HT1080 (cell line): ENCODE measurements at regions not wholly inside any gene's neighbourhood (a gene's known extent, or its start where the extent isn't known, plus 50 kb on each side); places are given as distances from the start of the nearest gene placed in this dataset.

ENCODE experiments used
- DNase-seq: peaks from one replicate; pipeline ENCODE4 v3.0.0-alpha.2; 2015; ENCODE audit warnings: low read depth

DNA sequence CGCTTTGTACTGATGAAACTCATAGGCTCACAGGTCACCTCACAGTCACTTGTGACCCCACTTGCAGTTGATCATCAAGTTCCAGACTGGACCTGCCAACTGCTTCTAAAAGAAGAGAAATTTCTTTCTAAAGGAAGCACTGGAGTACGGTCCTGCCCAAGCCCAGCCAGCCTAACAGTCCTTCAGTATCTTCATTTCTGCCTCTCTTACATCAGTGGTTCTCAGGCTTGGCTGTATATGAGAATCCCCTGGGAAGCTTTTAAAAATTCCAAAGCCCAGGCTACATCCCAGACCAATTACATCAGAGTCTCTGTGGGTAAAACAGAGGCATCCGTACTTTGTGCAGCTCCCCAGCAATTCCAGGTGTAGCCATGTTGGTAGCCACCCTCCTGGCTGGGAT is 282.1 kb downstream of the NFIB start:
- no peak for DNase-seq

DNA sequence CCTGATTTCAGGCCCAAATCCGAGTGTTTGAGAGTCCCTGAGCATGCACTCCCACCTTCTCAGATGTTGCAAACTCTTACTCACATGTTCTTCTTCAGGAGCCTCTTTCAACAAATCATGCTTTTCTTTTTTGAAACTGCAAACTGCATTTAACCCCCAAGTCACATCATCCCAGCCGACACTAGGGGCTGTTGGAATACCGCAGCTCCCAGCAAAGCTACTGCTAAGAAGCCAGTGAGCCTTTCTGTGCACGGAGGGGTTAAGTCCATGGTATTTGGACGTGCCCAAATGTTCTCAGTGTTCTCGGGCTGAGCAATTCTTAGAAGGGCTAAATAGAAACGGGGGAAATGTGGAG is 282.9 kb downstream of the NFIB start:
- no peak for DNase-seq

- DNase-seq, result no peak
Observed at GRCh38 chr9:14030375-14031059, 283.4 kb downstream of the NFIB start.

DNA sequence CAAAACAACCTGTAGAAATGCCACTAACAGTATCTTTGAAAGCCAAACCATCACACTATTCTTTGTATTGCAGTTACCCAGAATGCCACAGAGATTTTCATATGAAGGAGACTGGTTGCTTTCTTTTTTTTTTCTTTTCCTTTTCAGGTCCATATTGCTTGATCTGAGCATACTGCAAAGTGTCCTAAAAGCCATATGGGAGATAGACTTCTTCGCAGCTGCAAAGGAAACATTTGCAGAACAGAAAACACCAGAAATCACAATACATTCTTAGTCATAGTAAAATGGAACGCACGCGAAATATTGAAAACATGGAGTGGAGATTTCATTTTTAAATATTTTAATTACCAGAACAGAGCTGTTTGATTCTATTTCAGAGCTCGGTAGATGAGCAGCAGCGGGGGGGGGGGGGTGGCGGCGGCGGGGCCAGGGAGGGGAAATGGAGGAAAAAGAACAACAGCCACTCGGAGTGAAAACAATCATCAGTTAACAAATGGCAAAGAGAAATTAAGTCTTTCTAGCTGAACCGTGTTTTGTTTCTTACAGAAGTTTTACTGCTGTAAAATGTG is 284.1 kb downstream of the NFIB start:
- DNase-seq, result no peak

- DNase-seq, result peak; percentile 3
Observed at GRCh38 chr9:14027116-14027800, 286.7 kb downstream of the NFIB start.

DNA sequence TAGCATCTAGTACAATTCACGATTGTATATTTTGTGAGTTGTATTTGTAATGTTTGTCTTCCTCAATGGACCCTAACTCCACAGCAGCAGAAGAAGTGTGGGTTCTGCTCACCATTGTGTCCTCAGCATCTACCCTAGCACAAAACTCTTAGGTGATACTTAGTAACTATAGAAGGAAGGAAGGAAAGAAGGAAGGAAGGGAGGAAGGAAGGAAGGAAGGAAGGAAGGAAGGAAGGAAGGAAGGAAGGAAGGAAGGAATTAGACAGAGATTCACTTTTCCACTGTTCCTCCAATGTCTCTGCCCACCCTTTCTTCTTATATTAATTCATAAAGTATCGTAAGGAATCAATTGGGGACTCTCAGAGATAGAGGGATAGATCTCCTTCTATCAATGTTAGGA is 288.2 kb downstream of the NFIB start:
- DNase-seq, result no peak

DNA sequence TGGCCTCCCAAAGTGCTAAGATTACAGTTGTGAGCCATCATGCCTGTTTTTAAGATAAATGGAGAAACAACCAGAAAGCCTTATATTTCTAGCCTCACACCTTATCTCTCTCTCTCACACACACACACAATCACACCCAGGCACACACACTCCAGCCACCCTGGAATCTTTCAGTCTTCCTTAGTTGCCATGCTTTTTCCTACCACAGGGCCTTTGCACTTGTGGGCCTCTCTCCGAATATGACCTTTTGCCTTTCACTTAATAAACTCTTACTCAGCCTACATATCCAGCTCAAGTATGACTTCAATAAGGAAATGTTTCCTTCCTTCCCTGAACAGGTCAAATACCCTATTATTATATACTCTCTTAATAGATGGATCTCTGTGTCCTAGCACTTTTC is 290.7 kb downstream of the NFIB start:
- DNase-seq, result no peak

DNA sequence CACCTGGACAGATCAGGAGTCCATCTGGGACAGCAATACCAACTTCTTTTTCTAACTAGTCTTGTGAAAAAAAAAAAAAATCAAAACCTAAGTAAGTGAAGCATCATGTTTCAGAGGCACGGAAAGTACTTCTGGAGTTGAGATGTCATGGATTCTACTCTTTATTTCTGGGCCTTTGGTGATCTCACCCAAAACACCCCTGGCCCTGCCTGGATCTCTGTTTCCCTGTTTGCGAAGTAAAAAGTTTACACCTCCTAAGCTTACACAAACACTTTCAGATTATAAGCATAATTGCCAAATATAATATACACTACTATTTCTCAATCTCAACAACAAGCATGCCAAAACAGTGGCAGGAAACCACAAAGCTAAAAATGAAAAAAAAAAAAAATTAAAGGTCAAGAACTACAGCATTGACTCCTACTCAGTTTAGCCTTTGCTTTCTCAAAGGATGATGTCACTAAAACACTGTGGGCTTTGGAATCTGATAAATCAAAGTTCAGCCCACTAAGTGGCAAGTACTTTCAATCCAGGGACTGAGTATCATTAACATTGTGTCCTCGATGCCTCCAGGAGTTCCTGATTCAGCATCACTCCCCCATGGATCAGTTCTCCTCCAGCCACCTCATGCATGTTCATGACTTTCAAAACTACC is 291.9 kb downstream of the NFIB start:
- peak; percentile 36 for DNase-seq

DNA sequence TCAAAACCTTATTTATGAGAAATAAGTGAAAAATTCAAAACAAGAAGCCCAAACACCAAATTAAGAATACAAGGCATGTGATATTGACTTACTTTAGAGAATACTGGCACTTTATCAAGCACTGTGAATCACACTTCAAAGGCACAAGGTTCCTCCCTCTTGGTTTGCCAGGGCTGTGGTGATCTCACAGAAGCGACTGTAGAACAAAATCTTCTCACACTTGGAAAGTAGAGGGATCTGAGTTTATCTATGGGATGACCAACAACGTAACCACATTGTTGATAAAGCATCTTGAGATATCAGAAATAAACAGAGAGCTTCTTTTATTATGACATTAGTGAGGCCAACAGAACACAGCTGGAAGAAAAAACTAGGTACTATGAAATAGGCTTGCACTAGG is 295.9 kb downstream of the NFIB start:
- peak; percentile 63 for DNase-seq

DNA sequence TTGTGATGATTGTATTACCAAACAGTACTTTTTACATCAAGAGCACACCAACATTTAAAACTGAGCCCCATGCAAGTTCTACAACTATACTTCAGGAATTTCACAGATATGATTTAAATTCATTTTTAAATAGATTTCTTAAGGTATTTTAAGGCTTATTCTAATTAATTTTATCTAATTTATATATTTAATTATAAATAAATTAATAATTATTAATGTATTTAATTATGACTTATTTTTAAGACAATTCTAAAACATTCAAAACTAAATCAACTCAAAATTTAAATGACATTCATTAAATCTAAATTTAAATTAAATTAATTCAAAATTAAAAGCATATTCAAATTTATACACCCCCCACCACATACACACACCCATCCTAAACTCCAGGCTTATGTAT is 299.2 kb downstream of the NFIB start:
- DNase-seq, result no peak

DNA sequence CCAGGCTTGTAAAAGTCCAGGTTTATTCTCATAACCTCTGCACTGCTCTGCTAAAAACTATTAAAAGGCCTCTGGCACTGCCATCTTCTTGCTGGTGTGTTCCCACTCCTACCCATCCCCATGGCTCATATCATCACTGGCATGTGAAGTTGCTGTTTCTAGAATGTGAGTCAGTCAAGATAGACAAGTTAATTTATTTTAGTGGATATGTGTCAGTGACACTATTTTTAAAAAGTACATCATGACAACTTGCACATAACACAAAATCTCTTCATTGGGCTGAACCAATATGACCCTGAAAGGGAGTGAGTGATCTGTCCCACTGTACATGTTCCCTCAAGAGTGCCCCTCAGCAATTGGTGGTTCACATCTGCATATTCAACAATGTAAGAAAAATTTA is 299.7 kb downstream of the NFIB start:
- no peak for DNase-seq

DNA sequence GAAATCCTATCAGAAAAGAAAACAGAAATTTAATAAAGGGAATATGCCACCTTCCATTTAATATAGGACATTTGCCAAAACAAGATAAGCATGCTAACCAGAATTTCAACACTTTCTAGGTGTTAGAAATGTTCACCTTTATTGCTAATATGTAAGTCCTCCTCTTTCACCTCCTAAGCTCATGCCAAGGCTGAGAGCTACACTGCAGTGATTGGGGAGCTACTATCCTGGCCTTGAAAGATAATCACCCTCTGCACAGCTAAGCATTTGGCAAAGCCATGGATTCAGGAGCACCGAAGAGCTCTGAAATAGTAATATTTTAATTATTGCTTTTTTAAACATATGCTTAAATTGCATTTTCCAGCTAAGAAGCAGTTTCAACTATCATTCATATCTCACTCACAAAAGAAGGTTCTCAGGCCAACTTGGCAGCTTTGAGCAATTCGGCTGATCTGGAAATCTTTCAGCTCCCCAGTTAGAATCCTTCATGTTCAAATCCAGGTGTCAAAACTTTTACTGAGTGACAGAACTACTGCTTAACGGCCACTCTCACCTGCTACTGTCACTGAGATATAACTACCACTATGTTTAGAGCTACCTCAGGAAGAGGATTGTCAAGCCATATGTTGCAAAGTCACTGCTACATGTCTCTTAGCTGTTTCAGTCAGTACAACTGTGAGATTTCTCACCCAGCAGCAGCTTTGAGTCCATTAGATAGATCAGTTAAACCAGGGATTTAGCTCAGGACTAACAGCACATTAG is 302.0 kb downstream of the NFIB start:
- no peak for DNase-seq

GRCh38 chr9:14007190-14007769 is 306.7 kb downstream of the NFIB start:
- DNase-seq, result no peak

DNA sequence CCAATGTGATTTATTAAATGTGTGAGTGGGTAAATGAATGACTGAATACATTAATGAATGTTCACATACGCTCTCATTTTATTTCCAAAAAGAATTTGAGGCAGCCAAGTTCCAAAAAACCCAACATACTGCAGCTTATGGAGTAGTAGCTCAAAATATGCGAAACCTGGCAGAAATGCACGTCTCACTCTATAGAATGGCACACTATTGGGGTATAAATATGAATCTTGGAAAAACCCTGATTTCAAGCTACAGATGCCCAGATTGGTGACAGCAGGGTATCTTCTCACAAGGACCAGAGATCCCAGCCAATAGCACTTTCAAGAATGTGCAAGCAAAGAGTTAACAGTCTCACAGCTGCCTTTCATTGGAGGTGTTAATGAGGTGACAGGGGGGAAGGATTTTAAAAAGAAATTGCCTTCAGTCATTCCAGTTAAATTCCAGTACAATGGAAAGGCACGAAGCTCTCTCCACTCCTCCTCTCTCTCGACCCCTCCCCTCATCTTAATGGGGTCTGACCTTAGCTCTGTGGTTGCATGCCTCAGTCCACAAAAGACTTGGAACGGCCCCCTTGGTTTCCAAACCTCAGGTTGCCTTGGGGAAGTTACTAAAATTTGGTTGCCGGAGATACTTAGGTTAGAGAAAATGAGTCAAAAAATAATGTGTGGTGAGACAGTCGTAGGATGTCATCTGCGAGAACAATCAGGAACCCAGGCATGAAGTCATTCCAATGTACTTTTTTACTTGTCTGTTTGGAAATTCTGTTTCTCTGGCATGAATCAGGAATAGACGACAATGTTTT is 307.4 kb downstream of the NFIB start:
- no peak for DNase-seq

DNA sequence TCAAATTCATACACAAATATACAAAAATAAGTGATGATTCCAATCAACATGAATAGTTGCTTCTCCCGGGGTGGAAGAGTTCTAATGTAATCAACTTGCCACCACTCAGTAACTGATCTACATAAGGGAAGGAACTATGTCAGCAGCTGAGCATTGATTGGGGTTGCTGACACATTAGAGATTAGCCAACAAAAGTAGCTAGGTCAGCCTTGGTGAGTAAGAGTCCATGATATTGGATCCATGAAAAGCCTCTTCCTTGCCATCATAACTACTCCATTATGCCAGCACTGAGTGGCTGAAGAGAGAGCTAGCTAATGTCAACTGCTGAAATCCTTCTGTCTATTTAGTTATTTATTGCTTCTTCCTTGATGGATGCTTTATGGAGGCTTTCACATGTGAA is 309.8 kb downstream of the NFIB start:
- DNase-seq, result no peak

GRCh38 chr9:13994240-13994639 is 319.7 kb downstream of the NFIB start:
- no peak for DNase-seq

GRCh38 chr9:13993632-13994185 is 320.2 kb downstream of the NFIB start:
- no peak for DNase-seq

DNA sequence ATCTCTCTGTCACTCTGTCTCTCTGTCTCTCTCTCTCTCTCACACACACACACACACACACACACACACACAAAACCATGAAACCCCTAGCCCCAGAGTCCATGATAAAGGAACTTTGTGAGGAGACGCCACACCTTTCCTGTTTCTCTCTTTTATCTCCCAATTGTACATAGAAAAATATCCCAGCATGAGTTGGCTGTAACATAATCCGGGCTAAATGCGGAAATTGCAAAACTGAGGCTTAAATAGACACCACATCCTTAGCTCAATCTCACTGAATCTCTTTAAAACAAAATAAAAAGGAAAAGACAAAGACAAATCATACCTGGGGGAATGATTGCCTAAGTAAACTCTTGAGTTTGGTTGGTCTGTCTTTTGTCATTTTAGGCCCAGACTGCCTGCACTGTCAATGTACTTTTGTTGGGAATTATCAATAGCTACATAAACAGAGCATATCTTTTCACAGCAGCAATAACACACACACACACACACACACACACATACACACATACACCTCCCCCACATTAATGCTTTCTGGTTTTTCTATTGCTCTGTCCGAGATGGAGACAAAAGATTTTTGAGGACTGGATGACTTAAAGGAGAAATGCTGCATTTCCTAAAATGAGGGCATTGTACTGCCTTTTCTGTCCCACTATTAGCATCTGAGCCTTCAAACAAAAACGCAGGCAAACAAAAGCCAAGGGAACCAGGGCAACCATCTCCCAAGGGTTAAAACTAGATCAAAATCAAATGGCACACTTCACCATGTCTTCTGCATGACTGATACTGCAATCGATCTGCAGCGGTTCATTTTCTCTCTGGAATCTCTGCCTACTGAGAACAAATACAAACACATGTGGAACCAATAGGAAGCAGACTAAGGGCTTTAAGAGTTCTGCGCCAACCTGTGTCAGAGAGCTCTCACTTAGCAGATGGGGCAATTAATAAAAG is 321.5 kb downstream of the NFIB start:
- DNase-seq, result peak; percentile 78

DNA sequence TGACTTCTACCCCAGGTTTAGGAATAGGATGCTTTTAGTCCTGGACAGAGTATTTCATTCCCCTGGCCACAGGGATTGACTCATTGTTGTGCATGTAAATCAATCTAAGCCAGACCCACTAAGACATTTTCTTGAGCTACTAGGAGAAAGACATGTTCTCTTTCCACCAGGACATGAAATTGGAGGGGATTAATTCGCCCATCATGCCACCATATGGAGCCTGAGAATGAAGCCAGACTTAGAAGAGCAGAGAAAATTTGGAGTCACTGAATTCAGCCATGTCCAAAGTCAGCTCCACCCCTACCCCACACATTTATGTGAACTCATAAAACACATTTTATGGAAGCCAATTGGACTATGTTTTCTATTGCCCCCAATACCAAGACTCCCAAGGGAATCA is 322.5 kb downstream of the NFIB start:
- DNase-seq, result no peak
